Naive thymus-derived CD8-positive, alpha-beta T cell (primary cell): ENCODE measurements at regions not wholly inside any gene's neighbourhood (a gene's known extent, or its start where the extent isn't known, plus 50 kb on each side); places are given as distances from the start of the nearest gene placed in this dataset.

Experiments
- ATAC-seq, 2 donors: fragments of 150-1000 bp; cut with Tn5 transposase in 1 of 2; sonication (Bioruptor Pico), chemical (Tn5 transposase) in 1 of 2; 1 replicate in 1 of 2; 2 replicates in 1 of 2; pipeline ENCODE4 v1.10.0; 2021; ENCODE audit warnings: mild to moderate bottlenecking in 2 of 2, moderate library complexity in 2 of 2
- POLR2A ChIA-PET: fragments of 350-600 bp; sonication (Branson Sonifier 250); formaldehyde crosslinking; loops from one replicate; lab custom pipeline; 2021; ENCODE audit warnings: antibody characterized with exemption; lab: Charles Lee
- DNase-seq, 10 donors: peaks; one replicate each; pipeline versions ENCODE4 v3.0.0 to v3.0.0-alpha.2; 2020 to 2022
- H3K27ac Mint-ChIP-seq, 10 donors: one replicate each; pipeline ENCODE4 v1.8.0; 2020 to 2022; ENCODE audit warnings: mild to moderate bottlenecking in 10 of 10, mixed read lengths in 10 of 10, moderate library complexity in 4 of 10, inconsistent platforms in 1 of 10
- H3K27me3 Mint-ChIP-seq, 5 donors: one replicate each; pipeline ENCODE4 v1.8.0; 2021 to 2022; ENCODE audit warnings: mixed read lengths in 5 of 5
- H3K36me3 Mint-ChIP-seq, 3 donors: one replicate each; pipeline ENCODE4 v1.8.0; 2020 to 2022; ENCODE audit warnings: mixed read lengths in 3 of 3, mild to moderate bottlenecking in 2 of 3, inconsistent platforms in 1 of 3
- H3K4me1 Mint-ChIP-seq, 4 donors: one replicate each; pipeline ENCODE4 v1.8.0; 2021 to 2022; ENCODE audit warnings: mixed read lengths in 4 of 4
- H3K4me3 Mint-ChIP-seq, 10 donors: one replicate each; pipeline ENCODE4 v1.8.0; 2020 to 2022; ENCODE audit warnings: mild to moderate bottlenecking in 10 of 10, mixed read lengths in 10 of 10, moderate library complexity in 6 of 10, inconsistent platforms in 1 of 10
- H3K9me3 Mint-ChIP-seq, 9 donors: one replicate each; pipeline ENCODE4 v1.8.0; 2020 to 2022; ENCODE audit warnings: mixed read lengths in 9 of 9, mild to moderate bottlenecking in 3 of 9, inconsistent platforms in 1 of 9, moderate library complexity in 1 of 9

DNA sequence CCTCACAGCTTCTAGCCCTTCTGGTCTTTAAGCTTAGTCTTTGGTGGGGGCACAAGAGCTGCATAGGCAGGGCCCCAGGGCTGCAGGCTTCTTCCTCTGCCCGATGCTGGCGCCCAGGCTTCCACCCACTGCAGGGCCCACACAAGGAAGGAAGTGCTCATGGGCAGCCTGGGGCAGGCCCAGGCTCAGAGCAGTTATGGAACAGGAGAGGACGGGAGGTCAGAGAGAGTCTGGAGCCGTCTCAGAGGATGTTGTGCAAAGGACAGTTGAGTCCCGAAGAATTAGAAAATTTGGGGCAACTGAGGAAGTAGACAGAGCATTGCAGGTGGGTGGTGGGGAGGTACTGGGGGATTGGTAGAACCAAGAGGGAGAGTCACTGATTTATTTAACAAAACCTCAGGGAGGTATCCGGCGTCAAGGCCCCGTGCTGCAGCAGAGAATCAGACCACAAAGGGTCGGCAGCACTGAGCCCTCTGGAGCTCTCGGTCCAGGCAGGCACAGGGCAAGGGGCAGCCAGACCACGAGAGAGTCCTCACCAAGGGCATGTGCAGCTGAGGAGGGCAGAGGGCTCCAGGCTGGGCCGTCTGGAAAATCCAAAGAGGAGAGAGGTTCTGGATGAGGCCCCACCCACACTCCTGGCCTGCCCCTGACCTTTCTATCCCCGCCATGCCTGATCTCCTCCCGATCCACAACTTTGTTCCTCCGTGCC, 110.8 kb upstream of the GLI2 start:
- POLR2A ChIA-PET: no interaction called here
- ATAC-seq (no peak), DNase-seq (no peak)
- H3K4me1 Mint-ChIP-seq: no peaks in the 10 kb centered on the region
- H3K27ac Mint-ChIP-seq: no peak overlapping the region
- H3K9me3 Mint-ChIP-seq: peaks cover 0 to 4% (median 0%) of the 10 kb centered on the region in 9 donors
- peaks cover 0 to 2% (median 0%) of the 10 kb centered on the region in 3 donors for H3K36me3 Mint-ChIP-seq
- H3K27me3 Mint-ChIP-seq: peaks cover 1 to 26% (median 3%) of the 10 kb centered on the region in 5 donors
- H3K4me3 Mint-ChIP-seq: no peak overlapping the region

DNA sequence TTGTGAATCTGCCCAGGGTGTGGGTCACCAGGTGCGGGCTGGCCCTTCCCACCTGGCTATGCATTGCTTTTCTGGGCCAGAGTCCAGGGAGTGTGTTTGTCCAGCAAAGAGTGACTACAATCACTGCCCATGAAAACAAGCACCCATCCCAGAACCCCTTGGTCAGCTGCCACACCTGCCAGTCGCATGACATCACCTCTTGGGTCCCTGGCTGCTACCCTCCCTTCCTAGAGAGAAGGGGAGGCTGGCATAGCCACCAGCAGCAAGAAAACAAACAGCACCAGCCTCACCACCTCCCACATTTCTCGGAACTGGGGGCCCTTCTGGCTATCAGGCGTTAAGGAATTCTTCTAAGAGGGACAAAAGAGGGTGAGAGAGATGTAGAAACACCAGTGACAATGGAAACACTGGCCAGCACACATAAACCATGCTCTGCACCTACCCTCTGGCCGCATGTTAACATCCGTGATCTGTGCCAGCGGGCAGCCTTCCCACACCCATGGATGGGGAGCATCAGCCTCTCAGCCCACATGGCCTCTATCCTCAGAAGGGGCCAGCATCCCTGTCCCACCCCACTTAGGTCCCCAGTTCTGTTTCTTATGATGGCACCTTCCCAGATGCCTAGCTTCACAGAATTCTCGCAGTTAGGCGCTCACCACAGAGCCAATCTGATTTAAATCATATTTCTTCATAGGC, 109.7 kb upstream of the GLI2 start:
- H3K4me1 Mint-ChIP-seq: no peaks in the 10 kb centered on the region
- no peak for DNase-seq
- H3K27me3 Mint-ChIP-seq: peaks cover 1 to 26% (median 3%) of the 10 kb centered on the region in 5 donors
- POLR2A ChIA-PET: no interaction called here
- no peak for ATAC-seq
- no peak overlapping the region for H3K27ac Mint-ChIP-seq
- no peak overlapping the region for H3K4me3 Mint-ChIP-seq
- peaks cover 0 to 2% (median 0%) of the 10 kb centered on the region in 3 donors for H3K36me3 Mint-ChIP-seq
- peaks cover 0 to 4% (median 0%) of the 10 kb centered on the region in 9 donors for H3K9me3 Mint-ChIP-seq

DNA sequence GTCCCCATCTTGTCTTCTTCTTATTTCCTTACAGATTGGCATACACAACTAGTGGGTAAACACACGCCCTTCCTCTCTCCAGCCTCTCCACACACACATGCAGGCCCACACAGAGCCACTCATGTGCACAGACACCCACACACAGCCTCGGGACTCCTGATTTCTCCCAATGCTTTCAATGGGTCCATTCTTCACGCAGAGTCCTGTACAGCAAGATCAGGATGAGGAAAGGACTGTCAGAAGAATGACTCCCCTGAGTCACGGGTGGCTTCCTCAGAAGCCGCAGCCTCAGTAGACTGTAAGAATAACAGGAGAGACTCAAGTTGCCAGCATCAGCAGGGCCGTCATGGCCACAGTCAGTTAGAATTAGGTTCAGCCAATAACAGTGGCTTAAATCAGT, 109.1 kb upstream of the GLI2 start:
- H3K4me1 Mint-ChIP-seq: no peaks in the 10 kb centered on the region
- no peak overlapping the region for H3K27ac Mint-ChIP-seq
- no peak for DNase-seq
- peaks cover 0 to 2% (median 0%) of the 10 kb centered on the region in 3 donors for H3K36me3 Mint-ChIP-seq
- peaks cover 1 to 26% (median 3%) of the 10 kb centered on the region in 5 donors for H3K27me3 Mint-ChIP-seq
- H3K9me3 Mint-ChIP-seq: peaks cover 0 to 4% (median 0%) of the 10 kb centered on the region in 9 donors
- ATAC-seq: no peak
- no peak overlapping the region for H3K4me3 Mint-ChIP-seq
- POLR2A ChIA-PET: no interaction called here

DNA sequence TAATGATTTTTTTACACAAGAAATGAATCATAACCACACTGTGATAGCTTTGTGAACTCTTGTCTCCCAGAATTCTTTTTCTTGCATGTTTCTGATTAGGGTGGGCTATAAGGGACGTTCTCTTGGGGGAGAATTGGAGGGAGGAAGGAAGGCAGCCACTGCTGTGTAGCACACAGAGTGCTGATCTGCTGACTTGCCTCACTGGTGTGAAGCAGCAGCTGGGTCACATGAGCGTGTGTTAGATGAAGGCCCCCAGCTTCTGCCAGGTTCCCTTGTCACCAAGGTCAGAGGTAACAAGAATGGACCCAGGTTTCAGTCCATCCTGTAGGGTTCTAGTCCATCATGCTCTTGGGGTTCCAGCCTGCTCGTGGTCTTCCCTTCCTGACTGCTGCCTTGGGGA, 107.4 kb upstream of the GLI2 start:
- H3K36me3 Mint-ChIP-seq: peaks cover 0 to 2% (median 0%) of the 10 kb centered on the region in 3 donors
- peaks cover 1 to 26% (median 6%) of the 10 kb centered on the region in 5 donors for H3K27me3 Mint-ChIP-seq
- no peak overlapping the region for H3K27ac Mint-ChIP-seq
- no peaks in the 10 kb centered on the region for H3K9me3 Mint-ChIP-seq
- no peak overlapping the region for H3K4me3 Mint-ChIP-seq
- no peaks in the 10 kb centered on the region for H3K4me1 Mint-ChIP-seq
- POLR2A ChIA-PET: no interaction called here
- ATAC-seq (no peak), DNase-seq (no peak)

DNA sequence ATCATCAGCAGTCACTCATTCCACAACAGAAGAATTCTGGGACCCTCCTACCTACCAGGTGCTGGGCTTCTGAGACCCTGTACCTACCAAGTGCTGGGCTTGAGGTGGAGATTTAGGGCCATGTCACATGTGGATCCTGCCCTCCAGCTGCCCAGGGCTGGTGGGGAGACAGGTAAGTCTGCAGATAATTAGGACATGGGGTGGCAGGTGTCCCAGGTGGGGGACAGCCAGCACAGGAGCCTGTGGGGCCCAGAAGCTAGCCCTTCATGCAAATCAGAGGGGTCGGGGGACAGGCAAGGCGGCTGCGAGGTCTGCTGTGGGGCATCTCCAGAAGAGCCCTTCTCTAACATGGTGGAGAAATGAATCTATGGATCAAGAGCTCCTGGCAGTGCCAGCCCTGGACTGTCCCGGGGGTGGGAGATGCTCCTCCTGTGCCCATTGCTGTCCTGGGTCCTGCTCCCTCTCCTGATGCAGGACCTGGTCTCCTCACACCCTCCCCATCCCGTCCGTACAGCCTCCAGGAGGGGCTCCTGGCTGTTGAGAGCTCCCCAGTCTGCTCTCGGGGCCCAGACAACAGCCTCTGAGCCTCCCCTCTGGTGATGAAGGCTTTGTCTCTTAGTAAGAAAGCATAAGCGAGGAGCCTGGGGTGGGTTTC, 106.3 kb upstream of the GLI2 start:
- POLR2A ChIA-PET: no interaction called here
- H3K36me3 Mint-ChIP-seq: peaks cover 0 to 2% (median 0%) of the 10 kb centered on the region in 3 donors
- ATAC-seq (no peak), DNase-seq (no peak)
- no peaks in the 10 kb centered on the region for H3K9me3 Mint-ChIP-seq
- no peaks in the 10 kb centered on the region for H3K4me1 Mint-ChIP-seq
- no peak overlapping the region for H3K4me3 Mint-ChIP-seq
- H3K27ac Mint-ChIP-seq: no peak overlapping the region
- H3K27me3 Mint-ChIP-seq: peaks cover 1 to 25% (median 6%) of the 10 kb centered on the region in 5 donors

DNA sequence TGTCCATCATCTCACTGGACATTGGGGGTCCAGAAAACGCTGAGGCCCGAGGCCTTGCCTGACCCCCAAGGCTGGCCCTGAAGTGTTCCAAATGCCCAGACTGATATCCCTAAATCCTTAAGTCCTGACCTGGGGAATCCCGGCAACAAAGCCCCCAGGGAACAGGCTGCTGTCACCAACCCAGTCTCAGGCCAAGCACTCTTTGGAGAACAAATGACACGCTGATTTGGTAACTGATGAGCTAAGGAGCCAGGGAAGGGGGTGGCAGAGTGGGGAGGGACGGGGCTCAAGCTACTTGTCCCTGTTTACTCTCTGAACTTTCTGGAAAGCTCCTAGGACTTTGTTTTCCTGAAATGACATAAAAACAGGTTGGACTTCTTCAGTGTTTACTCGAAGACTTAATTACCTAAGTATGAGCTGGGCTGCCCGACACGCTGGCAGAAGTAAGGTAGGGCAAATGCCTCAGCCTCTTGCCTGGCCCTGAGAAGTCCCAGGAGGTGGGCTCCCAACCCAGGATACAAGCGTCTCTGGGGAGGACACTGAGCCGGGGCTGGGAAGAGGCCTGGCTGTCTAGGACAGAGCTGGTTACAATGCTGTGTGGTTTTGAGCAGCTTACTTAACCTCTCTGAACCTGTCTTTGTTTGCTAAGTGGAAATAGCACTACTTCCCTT, 105.5 kb upstream of the GLI2 start:
- Mint-ChIP-seq H3K36me3 (peaks cover 0 to 2% (median 0%) of the 10 kb centered on the region in 3 donors), H3K4me1 (no peaks in the 10 kb centered on the region), H3K9me3 (no peaks in the 10 kb centered on the region), H3K27me3 (peaks cover 1 to 18% (median 6%) of the 10 kb centered on the region in 5 donors), H3K27ac (no peak overlapping the region), H3K4me3 (no peak overlapping the region)
- POLR2A ChIA-PET: no interaction called here
- ATAC-seq (no peak), DNase-seq (no peak)

DNA sequence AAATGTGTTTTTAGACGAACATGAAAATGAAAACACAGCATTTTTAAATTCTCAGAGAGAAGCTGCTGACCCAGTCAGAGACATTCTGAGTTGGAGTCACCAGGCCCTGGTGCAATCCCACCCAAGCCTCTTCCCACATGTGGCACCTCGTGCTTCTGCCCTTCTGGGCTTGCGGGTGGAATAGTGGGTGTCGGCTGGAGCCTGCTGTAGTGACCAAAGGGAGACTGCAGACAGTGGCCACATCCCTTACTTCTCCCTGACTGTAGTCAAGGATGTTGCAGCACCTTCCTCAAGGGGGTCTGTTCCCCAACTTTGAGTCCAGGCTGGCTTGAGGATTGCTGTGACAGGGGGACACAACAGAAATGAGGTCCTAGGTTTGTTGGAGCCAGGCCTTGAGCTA, 104.4 kb upstream of the GLI2 start:
- DNase-seq (no peak), ATAC-seq (no peak)
- no peaks in the 10 kb centered on the region for H3K9me3 Mint-ChIP-seq
- no peaks in the 10 kb centered on the region for H3K4me1 Mint-ChIP-seq
- POLR2A ChIA-PET: no interaction called here
- no peak overlapping the region for H3K27ac Mint-ChIP-seq
- H3K36me3 Mint-ChIP-seq: peaks cover 0 to 2% (median 0%) of the 10 kb centered on the region in 3 donors
- peaks cover 0 to 13% (median 6%) of the 10 kb centered on the region in 5 donors for H3K27me3 Mint-ChIP-seq
- H3K4me3 Mint-ChIP-seq: no peak overlapping the region

DNA sequence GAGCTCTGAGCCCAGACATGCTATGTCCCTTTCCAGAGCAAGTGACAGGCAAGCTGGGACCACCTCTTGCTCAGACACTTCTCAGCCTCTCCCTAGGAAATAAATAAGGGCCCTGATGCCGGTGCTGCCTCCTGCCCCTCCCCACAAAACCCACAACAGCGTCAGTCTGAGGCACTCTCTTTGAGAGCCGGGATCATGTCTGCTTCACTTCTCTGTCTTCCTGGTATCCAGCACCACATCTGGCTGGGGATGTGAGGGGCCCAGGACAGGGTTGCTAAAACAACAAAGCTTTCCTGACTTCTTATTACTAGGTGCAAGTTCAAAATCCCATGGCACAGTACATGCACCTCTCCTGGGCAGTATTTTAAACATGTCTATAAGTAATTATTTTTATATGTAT, 103.9 kb upstream of the GLI2 start:
- no peak overlapping the region for H3K4me3 Mint-ChIP-seq
- POLR2A ChIA-PET: no interaction called here
- no peaks in the 10 kb centered on the region for H3K4me1 Mint-ChIP-seq
- ATAC-seq (no peak), DNase-seq (no peak)
- no peak overlapping the region for H3K27ac Mint-ChIP-seq
- peaks cover 0 to 2% (median 0%) of the 10 kb centered on the region in 3 donors for H3K36me3 Mint-ChIP-seq
- peaks cover 0 to 8% (median 5%) of the 10 kb centered on the region in 5 donors for H3K27me3 Mint-ChIP-seq
- H3K9me3 Mint-ChIP-seq: no peaks in the 10 kb centered on the region

DNA sequence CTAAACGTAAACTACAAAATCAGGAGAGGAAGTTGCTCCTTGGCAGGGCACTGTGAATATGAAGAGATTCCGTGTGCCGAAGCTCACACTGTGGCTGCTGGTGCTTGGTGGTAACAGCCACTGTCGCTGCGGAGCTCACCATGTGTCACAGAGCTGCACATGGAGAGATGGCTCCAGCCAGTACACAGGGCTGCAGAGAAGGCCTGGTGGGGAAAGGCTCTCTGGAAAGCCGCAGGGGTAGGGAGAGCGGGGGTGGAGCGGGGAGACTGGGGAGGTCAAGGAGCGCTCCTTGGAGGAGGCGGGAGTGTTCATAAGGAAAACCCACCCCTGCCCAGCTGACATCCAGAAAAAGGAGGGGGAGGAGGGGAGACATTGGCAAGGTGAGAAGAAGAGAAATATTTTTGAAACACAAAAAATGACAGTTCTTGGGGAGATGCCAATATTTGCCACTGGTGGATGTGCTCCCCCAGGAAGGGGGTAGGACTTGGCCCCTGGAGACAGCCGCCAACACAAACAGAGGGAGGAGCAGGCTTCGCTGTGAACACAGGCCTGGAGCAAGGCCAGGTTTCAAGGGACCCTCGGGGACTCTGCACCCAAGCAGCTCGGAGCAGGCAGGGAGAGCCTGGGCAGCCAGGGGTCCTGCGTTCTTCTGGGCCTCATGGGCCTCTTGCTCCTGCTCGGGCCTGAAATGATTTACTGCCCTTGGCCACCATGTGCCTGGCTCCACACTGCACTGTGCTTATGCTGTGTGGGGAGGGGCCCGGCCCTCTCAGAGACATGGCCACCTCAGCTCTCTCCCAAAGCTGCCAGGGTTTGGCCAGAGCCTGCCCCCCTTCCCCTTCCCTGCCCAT, 102.6 kb upstream of the GLI2 start:
- POLR2A ChIA-PET: no interaction called here
- DNase-seq: no peak
- Mint-ChIP-seq H3K27ac (no peak overlapping the region), H3K4me3 (no peak overlapping the region), H3K27me3 (peaks cover 0 to 8% (median 5%) of the 10 kb centered on the region in 5 donors), H3K36me3 (peaks cover 0 to 2% (median 0%) of the 10 kb centered on the region in 3 donors), H3K9me3 (no peaks in the 10 kb centered on the region), H3K4me1 (no peaks in the 10 kb centered on the region)
- no peak for ATAC-seq

DNA sequence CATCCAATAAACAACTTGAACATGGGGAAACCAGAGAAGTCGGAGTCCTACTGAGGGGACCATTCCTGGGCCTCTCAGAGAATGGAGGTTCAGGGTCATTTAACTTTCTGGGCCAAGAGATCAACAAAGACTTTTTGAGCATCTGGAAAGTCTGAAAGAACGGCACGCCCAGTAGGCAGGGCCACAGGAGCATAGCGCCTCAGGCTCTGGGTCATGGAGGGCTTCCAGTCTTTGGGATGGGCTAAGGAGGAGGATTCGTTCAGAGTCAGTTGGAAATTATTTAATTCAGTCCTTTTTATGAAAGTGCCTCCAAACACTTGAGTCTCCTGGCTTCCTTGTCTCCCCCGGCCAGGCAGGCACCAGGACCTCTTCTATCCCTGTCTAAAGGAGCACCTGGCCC, 101.1 kb upstream of the GLI2 start:
- peaks cover 0 to 2% (median 0%) of the 10 kb centered on the region in 9 donors for H3K9me3 Mint-ChIP-seq
- H3K36me3 Mint-ChIP-seq: no peaks in the 10 kb centered on the region
- peaks cover 0 to 10% (median 7%) of the 10 kb centered on the region in 5 donors for H3K27me3 Mint-ChIP-seq
- H3K4me3 Mint-ChIP-seq: no peak overlapping the region
- POLR2A ChIA-PET: no interaction called here
- H3K4me1 Mint-ChIP-seq: no peaks in the 10 kb centered on the region
- DNase-seq (no peak), ATAC-seq (no peak)
- no peak overlapping the region for H3K27ac Mint-ChIP-seq

DNA sequence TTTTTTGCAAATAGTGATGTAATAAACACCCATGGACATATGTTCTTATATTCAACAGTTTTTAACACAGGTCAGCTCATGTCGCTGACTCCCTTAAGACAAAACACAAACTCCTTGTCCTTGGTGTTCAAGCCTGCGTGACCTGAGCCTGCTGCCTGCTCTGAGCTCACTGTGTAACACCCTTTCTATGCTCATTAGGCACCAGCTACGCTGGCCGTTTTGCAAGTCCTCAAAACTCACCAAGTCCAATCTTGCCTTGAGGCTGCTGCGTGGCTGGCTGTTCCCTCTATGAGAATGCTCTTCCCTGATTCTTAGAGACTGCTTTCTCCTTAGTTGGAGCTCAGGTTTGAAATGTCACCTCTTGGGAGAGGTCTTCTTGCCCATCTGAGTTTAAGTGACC, 100.5 kb upstream of the GLI2 start:
- POLR2A ChIA-PET: no interaction called here
- Mint-ChIP-seq H3K36me3 (no peaks in the 10 kb centered on the region), H3K4me3 (no peak overlapping the region), H3K27me3 (peaks cover 0 to 10% (median 7%) of the 10 kb centered on the region in 5 donors), H3K27ac (no peak overlapping the region), H3K9me3 (peaks cover 0 to 2% (median 0%) of the 10 kb centered on the region in 9 donors), H3K4me1 (no peaks in the 10 kb centered on the region)
- no peak for ATAC-seq
- DNase-seq: no peak

DNA sequence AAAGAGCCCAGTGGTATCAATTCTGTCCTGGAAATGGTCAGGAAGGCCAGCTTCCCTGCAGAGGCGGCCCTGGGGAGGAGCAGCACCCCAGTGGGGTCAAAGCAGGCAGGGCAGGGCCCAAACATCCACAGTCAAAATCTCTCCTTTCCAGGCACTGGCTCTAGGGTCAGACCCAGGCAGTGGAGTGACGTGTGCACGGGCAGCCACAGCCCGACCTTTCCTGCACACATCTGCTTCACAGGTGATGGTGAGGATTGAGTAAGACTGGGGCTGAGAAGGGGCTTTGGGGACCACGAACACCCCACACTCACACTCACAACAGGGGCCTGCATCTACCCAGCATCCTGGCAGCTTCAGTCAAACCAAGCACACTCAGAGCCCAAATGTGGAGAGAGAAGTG, 97.8 kb upstream of the GLI2 start:
- no peak overlapping the region for H3K27ac Mint-ChIP-seq
- peaks cover 3 to 7% (median 6%) of the 10 kb centered on the region in 5 donors for H3K27me3 Mint-ChIP-seq
- no peaks in the 10 kb centered on the region for H3K36me3 Mint-ChIP-seq
- POLR2A ChIA-PET: no interaction called here
- H3K9me3 Mint-ChIP-seq: peaks cover 0 to 3% (median 0%) of the 10 kb centered on the region in 9 donors
- DNase-seq (no peak), ATAC-seq (no peak)
- no peak overlapping the region for H3K4me3 Mint-ChIP-seq
- H3K4me1 Mint-ChIP-seq: no peaks in the 10 kb centered on the region
